Keratinocyte (primary cell): ENCODE measurements at regions not wholly inside any gene's neighbourhood (a gene's known extent, or its start where the extent isn't known, plus 50 kb on each side); places are given as distances from the start of the nearest gene placed in this dataset.

Experiments used
- DNase-seq: peaks from one replicate; pipeline ENCODE4 v3.0.0-alpha.2; 2011; ENCODE audit warnings: low read depth, missing footprints, low spot score
- FAIRE-seq: peaks from 2 replicates; lab custom pipeline; 2011; peaks lifted over from hg19 to GRCh38; lab: Jason Lieb, UNC
- H2AFZ ChIP-seq: 2 replicates; pipeline ENCODE4 v1.6.0; 2012; ENCODE audit warnings: low read length, control low read depth, inconsistent platforms; ENCODE audit not compliant: control insufficient read depth
- H3K27ac ChIP-seq: 2 replicates; pipeline ENCODE4 v1.5.1; 2011; ENCODE audit warnings: low read length; ENCODE audit not compliant: control insufficient read depth, insufficient read depth
- H3K27me3 ChIP-seq: 3 replicates; pipeline ENCODE4 v1.6.0; 2011; ENCODE audit warnings: low read length; ENCODE audit not compliant: control insufficient read depth, insufficient read depth; ENCODE audit errors: extremely low read depth
- H3K36me3 ChIP-seq, 2 experiments: 2 replicates in 1 of 2; 3 replicates in 1 of 2; pipeline ENCODE4 v1.5.1; 2011; ENCODE audit warnings: low read length in 2 of 2, mild to moderate bottlenecking in 1 of 2; ENCODE audit not compliant: control insufficient read depth in 2 of 2, insufficient read depth in 2 of 2; ENCODE audit errors: extremely low read depth in 1 of 2
- H3K4me1 ChIP-seq: 3 replicates; pipeline ENCODE4 v1.5.1; 2011; ENCODE audit warnings: low read length; ENCODE audit not compliant: control insufficient read depth, insufficient read depth; ENCODE audit errors: extremely low read depth
- H3K4me2 ChIP-seq: 3 replicates; pipeline ENCODE4 v1.6.0; 2011; ENCODE audit warnings: low read depth, low read length; ENCODE audit not compliant: control insufficient read depth, insufficient read depth; ENCODE audit errors: extremely low read depth
- H3K4me3 ChIP-seq, 3 experiments: fragments of 200-600 bp in 1 of 3; sonication (generic) in 1 of 3; 2 replicates in 2 of 3; 3 replicates in 1 of 3; pipeline ENCODE4 v1.5.1; 2011 to 2016; ENCODE audit warnings: low read length in 3 of 3, mild to moderate bottlenecking in 3 of 3, control low read depth in 2 of 3, inconsistent platforms in 1 of 3, low read depth in 1 of 3, mixed read lengths in 1 of 3, mixed run types in 1 of 3, moderate library complexity in 1 of 3; ENCODE audit not compliant: control insufficient read depth in 2 of 3, insufficient read depth in 2 of 3; ENCODE audit errors: extremely low read depth in 1 of 3
- H3K79me2 ChIP-seq: 2 replicates; pipeline ENCODE4 v1.6.0; 2012; ENCODE audit warnings: low read length; ENCODE audit not compliant: control insufficient read depth, insufficient read depth
- H3K9ac ChIP-seq: 3 replicates; pipeline ENCODE4 v1.6.0; 2011; ENCODE audit warnings: low read length; ENCODE audit not compliant: control insufficient read depth, insufficient read depth; ENCODE audit errors: extremely low read depth
- H3K9me1 ChIP-seq: 3 replicates; pipeline ENCODE4 v1.6.0; 2011; ENCODE audit warnings: low read length; ENCODE audit not compliant: control insufficient read depth, insufficient read depth; ENCODE audit errors: extremely low read depth
- H3K9me3 ChIP-seq: 2 replicates; pipeline ENCODE4 v1.5.1; 2012; ENCODE audit warnings: low read depth, low read length; ENCODE audit not compliant: control insufficient read depth
- H4K20me1 ChIP-seq: 3 replicates; pipeline ENCODE4 v1.6.0; 2011; ENCODE audit warnings: low read length; ENCODE audit not compliant: control insufficient read depth, insufficient read depth; ENCODE audit errors: extremely low read depth
- EZH2 ChIP-seq: IDR thresholded peaks from one replicate; pipeline ENCODE4 v1.6.1; 2012; ENCODE audit warnings: inconsistent platforms, mild to moderate bottlenecking, low read length, moderate library complexity
- dilution Hi-C: fragments of 300-500 bp; cut with MboI; formaldehyde crosslinking; loops from one replicate; pipeline ENCODE4 v1.7.0; 2020; ENCODE audit warnings: low sequenced_read_pairs; ENCODE audit not compliant: extremely low pct_ligation_motif_present
- TF ChIP-seq, protein P1 (sequence below), 3 experiments: IDR thresholded peaks in 1 of 3; conservative IDR thresholded peaks in 1 of 3; optimal IDR thresholded peaks in 1 of 3; 2 replicates in 2 of 3; 3 replicates in 1 of 3; pipeline versions ENCODE3 to v1.5.1; 2011; ENCODE audit warnings: low read length in 3 of 3, mild to moderate bottlenecking in 3 of 3, moderate library complexity in 2 of 3, control low read depth in 1 of 3, inconsistent platforms in 1 of 3; ENCODE audit not compliant: insufficient read depth in 2 of 3; ENCODE audit errors: extremely low read depth in 1 of 3

DNA sequence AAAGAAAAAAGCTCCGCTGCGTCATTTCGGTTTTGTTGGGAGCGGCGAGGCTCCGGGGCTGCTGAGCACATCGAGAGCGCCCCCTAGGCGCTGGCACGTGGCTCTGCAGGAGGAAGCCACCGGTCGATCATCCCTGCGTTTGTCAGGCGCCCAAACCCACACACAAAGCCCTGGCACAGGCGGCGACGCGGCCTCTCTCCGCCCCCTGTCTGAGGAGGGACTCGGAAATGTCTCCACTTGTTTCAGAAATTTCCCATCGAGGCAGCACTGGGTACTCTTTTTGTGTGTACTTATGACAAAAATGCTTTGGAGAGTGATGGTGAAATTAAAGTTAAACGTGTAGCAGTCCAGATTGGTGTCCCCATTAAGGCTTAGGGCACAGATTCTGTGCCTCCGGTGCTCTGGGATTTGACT lies 407.3 kb upstream of the ONECUT1 start:
- Histone ChIP-seq H3K27me3 (peaks cover 4% of the 10 kb centered on the region), H3K4me2 (peak overlapping the region; percentile 26), H3K27ac (no peak overlapping the region), H3K9me3 (no peaks in the 10 kb centered on the region), H3K9ac (no peak overlapping the region), H4K20me1 (no peaks in the 10 kb centered on the region), H3K9me1 (no peaks in the 10 kb centered on the region), H3K4me1 (no peaks in the 10 kb centered on the region), H2AFZ (no peak overlapping the region), H3K4me3 (no peak overlapping the region), H3K36me3 (no peaks in the 10 kb centered on the region), H3K79me2 (no peaks in the 10 kb centered on the region)
- DNase-seq = no peak
- TF ChIP-seq EZH2 = no peak
- TF ChIP-seq, protein P1, sequence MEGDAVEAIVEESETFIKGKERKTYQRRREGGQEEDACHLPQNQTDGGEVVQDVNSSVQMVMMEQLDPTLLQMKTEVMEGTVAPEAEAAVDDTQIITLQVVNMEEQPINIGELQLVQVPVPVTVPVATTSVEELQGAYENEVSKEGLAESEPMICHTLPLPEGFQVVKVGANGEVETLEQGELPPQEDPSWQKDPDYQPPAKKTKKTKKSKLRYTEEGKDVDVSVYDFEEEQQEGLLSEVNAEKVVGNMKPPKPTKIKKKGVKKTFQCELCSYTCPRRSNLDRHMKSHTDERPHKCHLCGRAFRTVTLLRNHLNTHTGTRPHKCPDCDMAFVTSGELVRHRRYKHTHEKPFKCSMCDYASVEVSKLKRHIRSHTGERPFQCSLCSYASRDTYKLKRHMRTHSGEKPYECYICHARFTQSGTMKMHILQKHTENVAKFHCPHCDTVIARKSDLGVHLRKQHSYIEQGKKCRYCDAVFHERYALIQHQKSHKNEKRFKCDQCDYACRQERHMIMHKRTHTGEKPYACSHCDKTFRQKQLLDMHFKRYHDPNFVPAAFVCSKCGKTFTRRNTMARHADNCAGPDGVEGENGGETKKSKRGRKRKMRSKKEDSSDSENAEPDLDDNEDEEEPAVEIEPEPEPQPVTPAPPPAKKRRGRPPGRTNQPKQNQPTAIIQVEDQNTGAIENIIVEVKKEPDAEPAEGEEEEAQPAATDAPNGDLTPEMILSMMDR (optimal IDR thresholded peaks at IDR 0.05 in 1 of 3, IDR thresholded peaks at IDR 0.05 in 1 of 3, conservative IDR thresholded peaks at IDR 0.05 in 1 of 3; ENCODE audit: extremely low read depth in 1 of 3, insufficient read depth in 2 of 3, low read length in 3 of 3) = peak; percentile 84 to 98 (median 87)
- no peak for FAIRE-seq
- dilution Hi-C loops = loop anchor here (25.0 kb wide), 1 partner anchor 410 kb away; the partner anchor contains the start of gene ONECUT1

DNA sequence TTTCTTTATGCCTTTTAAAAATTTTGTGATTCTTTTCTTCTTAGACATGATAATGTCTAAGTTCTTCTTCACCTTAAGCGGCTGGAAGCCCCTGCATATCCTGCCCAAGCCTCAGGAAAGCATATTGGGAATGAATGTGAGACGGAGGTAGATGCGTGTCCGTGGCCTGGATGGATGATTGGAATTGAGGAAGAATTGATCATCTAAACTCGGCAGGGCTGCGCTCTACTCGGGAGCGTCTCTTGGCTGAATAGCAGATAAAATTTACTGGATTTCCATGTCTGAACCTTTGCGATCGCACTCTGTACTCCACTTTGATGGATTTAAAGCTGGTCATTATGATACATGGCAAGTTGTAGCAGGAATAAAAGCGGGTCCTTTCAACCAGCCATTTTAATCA lies 406.7 kb upstream of the ONECUT1 start:
- no peak overlapping the region for H3K9ac ChIP-seq
- H3K4me2 ChIP-seq = no peak overlapping the region
- no peak overlapping the region for H3K27ac ChIP-seq
- no peaks in the 10 kb centered on the region for H3K9me3 ChIP-seq
- peaks cover 4% of the 10 kb centered on the region for H3K27me3 ChIP-seq
- H4K20me1 ChIP-seq = no peaks in the 10 kb centered on the region
- no peak overlapping the region for H2AFZ ChIP-seq
- no peak for DNase-seq
- H3K36me3 ChIP-seq = no peaks in the 10 kb centered on the region
- no peaks in the 10 kb centered on the region for H3K79me2 ChIP-seq
- no peaks in the 10 kb centered on the region for H3K4me1 ChIP-seq
- H3K9me1 ChIP-seq = no peaks in the 10 kb centered on the region
- no peak for FAIRE-seq
- TF ChIP-seq, protein P1 (optimal IDR thresholded peaks at IDR 0.05 in 1 of 3, IDR thresholded peaks at IDR 0.05 in 1 of 3, conservative IDR thresholded peaks at IDR 0.05 in 1 of 3; ENCODE audit: extremely low read depth in 1 of 3, insufficient read depth in 2 of 3, low read length in 3 of 3) = no peak
- no peak for TF ChIP-seq EZH2
- no peak overlapping the region for H3K4me3 ChIP-seq
- dilution Hi-C loops = loop anchor here (25.0 kb wide), 1 partner anchor 409 kb away; the partner anchor contains the start of gene ONECUT1
